ENCODE measurements at regions not wholly inside any gene's neighbourhood (a gene's known extent, or its start where the extent isn't known, plus 50 kb on each side); places are given as distances from the start of the nearest gene placed in this dataset.
A peak's percentile ranks its signal among the peaks of the same experiment; 100 is the strongest.

DNA sequence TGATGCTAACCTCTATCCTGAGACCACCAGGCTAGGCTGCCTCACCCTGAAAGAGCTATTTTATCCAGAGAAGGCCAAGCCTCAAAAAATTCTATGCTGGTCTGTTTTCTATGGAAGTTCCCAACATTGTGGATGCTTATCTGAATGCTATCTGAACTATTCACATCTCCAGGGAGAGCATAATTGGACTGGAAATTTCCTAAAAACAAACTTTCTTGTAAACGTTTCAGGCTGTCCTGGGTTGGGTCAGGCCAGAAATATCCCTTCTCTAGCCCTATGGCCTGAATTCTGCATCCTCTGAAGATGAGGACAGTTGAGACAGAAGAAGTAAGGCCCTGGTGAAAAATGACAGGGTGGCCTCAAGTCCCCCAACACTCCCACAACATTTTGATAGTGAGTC, 706.4 kb upstream of the NR2F2 start:
- no peak for TF ChIP-seq POLR2A (IDR thresholded peaks at IDR 0.05)
- TF ChIP-seq, protein P1, sequence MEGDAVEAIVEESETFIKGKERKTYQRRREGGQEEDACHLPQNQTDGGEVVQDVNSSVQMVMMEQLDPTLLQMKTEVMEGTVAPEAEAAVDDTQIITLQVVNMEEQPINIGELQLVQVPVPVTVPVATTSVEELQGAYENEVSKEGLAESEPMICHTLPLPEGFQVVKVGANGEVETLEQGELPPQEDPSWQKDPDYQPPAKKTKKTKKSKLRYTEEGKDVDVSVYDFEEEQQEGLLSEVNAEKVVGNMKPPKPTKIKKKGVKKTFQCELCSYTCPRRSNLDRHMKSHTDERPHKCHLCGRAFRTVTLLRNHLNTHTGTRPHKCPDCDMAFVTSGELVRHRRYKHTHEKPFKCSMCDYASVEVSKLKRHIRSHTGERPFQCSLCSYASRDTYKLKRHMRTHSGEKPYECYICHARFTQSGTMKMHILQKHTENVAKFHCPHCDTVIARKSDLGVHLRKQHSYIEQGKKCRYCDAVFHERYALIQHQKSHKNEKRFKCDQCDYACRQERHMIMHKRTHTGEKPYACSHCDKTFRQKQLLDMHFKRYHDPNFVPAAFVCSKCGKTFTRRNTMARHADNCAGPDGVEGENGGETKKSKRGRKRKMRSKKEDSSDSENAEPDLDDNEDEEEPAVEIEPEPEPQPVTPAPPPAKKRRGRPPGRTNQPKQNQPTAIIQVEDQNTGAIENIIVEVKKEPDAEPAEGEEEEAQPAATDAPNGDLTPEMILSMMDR (IDR thresholded peaks at IDR 0.05): no peak
- Histone ChIP-seq H3K27ac (peak overlapping the region in 1 of 5 donors; percentile 45), H3K27me3 (no peaks in the 10 kb centered on the region), H3K9me3 (replicated peaks in 1 of 3) (no peaks in the 10 kb centered on the region), H3K4me1 (replicated peaks in 1 of 2) (no peaks in the 10 kb centered on the region), H3K36me3 (replicated peaks in 1 of 2) (no peaks in the 10 kb centered on the region), H3K4me3 (no peak overlapping the region)
- intact Hi-C loops (cut with DNase I): no loop called here
- DNase-seq: no peak
- WGBS, 4 donors: 33 to 51% (median 42%) methylated on average over 1 of the region's 1 CpG

DNA sequence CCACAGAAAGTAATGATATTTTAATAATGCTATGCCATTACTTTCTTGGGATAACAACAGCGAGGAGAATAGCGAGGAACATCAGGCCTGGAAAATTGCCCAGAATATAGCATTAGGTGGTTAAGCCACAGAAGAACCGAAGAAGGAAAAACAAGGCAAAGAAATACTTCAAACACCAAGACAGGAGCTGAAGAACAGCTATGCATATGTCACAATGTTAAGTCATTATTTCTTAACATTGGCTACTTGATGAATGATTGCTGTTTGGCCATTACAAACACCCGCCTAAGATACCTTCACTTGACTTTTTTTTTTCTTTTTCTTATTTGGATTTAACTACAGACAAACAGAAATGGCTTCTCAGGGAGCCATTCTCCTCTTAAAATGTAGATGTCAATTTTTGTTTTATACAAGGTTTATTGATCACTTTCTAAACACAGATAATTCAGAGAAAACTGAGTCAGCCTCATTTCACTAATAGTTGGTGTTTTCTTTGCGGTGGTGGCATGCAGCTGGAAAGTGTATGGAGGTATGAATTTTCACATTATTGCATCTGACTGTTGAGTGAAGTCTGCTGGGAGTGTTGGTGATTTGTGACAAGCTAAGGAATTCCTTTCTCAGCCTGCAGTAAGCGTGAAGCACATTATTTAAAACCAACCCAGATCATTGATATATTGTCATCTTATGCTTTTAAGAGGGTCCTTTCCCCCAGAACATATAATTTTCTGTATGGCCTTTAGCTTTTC, 705.7 kb upstream of the NR2F2 start:
- WGBS, 4 donors: 68 to 79% (median 78%) methylated on average over 6 of the region's 6 CpGs
- Histone ChIP-seq H3K36me3 (replicated peaks in 1 of 2) (no peaks in the 10 kb centered on the region), H3K9me3 (replicated peaks in 1 of 3) (no peaks in the 10 kb centered on the region), H3K4me3 (no peak overlapping the region), H3K27ac (peak overlapping the region in 1 of 5 donors; percentile 45), H3K4me1 (replicated peaks in 1 of 2) (no peaks in the 10 kb centered on the region), H3K27me3 (no peaks in the 10 kb centered on the region)
- intact Hi-C loops (cut with DNase I): no loop called here
- TF ChIP-seq POLR2A (IDR thresholded peaks at IDR 0.05): no peak
- TF ChIP-seq, protein P1 (IDR thresholded peaks at IDR 0.05): no peak
- no peak for DNase-seq

DNA sequence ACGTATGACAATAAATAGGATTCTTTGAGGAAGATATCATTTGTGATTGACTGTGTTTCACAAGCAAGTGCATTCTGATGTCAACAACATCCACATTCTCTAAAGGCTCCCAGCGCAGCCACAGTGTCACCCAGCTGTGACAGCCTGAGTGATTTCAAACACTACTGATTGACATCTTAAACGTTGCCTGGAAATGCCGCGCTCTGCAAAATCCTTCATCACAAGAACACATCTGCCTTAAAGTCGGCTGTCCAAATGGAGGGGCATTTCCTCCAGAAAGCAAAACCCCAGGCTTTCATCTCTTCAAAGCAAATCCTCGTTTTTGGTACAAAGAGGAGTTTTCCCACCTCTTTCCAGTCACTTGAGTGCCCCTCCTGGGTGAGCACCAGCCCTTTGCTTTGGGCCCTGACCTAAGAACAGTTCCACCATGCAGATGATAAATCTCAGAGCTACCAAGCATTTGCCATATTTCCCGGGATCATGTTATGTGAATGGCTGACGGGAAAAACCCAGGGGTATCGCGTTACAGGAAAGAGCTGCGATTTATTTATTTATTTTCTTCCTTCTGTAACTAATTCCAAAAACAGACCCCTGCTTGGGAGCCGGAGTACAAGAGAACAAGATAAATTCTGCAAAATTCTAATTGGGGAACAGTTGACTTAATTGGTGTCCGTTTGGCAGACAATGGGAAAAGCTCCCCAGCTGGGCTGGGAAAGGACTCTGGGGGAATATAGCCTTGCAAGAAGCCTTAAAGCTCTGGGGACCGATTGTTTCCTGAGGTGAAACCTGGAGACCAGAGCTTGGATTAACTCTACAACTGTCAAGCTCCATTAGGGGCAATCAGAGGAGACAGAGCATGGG, 703.8 kb upstream of the NR2F2 start:
- no peaks in the 10 kb centered on the region for H3K36me3 ChIP-seq (replicated peaks in 1 of 2)
- no peaks in the 10 kb centered on the region for H3K27me3 ChIP-seq
- H3K4me1 ChIP-seq (replicated peaks in 1 of 2): no peaks in the 10 kb centered on the region
- WGBS, 4 donors: 56 to 64% (median 60%) methylated on average over 15 of the region's 15 CpGs
- no peak overlapping the region for H3K27ac ChIP-seq
- intact Hi-C loops (cut with DNase I): no loop called here
- DNase-seq: no peak
- H3K4me3 ChIP-seq: no peak overlapping the region
- no peak for TF ChIP-seq POLR2A (IDR thresholded peaks at IDR 0.05)
- TF ChIP-seq, protein P1 (IDR thresholded peaks at IDR 0.05): no peak
- no peaks in the 10 kb centered on the region for H3K9me3 ChIP-seq (replicated peaks in 1 of 3)

DNA sequence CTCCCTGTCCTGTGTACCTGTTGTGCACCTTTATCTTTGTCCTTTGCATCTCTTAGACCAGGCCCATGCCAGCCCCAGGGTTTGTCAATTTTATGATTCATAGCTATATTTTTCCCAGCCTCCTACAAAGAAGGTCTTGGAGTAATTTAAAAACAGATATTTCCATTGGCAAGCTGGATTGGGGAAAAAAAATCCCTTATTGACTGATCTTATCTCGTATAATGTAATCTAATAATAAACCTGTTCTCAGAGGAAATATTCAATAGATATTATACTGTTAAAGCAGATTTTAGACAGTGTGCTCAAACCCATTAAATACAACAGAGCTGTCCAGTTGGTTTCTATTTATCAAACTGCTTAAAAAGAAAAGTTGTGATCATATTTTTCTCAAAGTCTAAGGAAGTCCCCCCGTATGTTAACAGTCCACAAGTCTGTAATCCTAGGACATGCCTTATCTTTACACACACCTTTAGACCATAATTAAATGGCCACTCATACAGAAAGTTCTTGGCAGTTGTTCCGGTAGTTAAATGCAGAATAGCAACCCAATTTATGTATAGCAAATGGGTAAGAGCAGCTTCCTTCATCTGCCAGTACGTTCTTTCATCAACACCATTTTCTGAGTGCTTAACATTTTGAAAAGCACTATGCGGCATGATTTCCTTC, 700.9 kb upstream of the NR2F2 start:
- no peaks in the 10 kb centered on the region for H3K4me1 ChIP-seq (replicated peaks in 1 of 2)
- 77 to 85% (median 80%) methylated on average over 5 of the region's 5 CpGs for WGBS, 4 donors
- DNase-seq: no peak
- TF ChIP-seq, protein P1 (IDR thresholded peaks at IDR 0.05): no peak
- TF ChIP-seq POLR2A (IDR thresholded peaks at IDR 0.05): no peak
- H3K27me3 ChIP-seq: no peaks in the 10 kb centered on the region
- no peak overlapping the region for H3K4me3 ChIP-seq
- no peak overlapping the region for H3K27ac ChIP-seq
- no peaks in the 10 kb centered on the region for H3K9me3 ChIP-seq (replicated peaks in 1 of 3)
- intact Hi-C loops (cut with DNase I): no loop called here
- no peaks in the 10 kb centered on the region for H3K36me3 ChIP-seq (replicated peaks in 1 of 2)
